Cardiac fibroblast (primary cell): ENCODE measurements at regions not wholly inside any gene's neighbourhood (a gene's known extent, or its start where the extent isn't known, plus 50 kb on each side); places are given as distances from the start of the nearest gene placed in this dataset.

Source experiments
- DNase-seq, 2 donors: peaks; one replicate each; pipeline versions ENCODE4 v3.0.0 to v3.0.0-alpha.2; 2010; ENCODE audit warnings: low read depth in 2 of 2
- H3K4me3 ChIP-seq, 2 donors: replicated peaks in 1 of 2; 1 replicate in 1 of 2; 2 replicates in 1 of 2; pipeline ENCODE4 v1.5.1; 2011; ENCODE audit warnings: low read depth in 2 of 2, low read length in 2 of 2, mild to moderate bottlenecking in 2 of 2, moderate library complexity in 1 of 2
- TF ChIP-seq, protein P1 (sequence below): IDR thresholded peaks from one replicate; pipeline ENCODE4 v1.5.1; 2011; ENCODE audit warnings: low read depth, mild to moderate bottlenecking, low read length, inconsistent platforms

- no peak overlapping the region for H3K4me3 ChIP-seq
- TF ChIP-seq, protein P1, sequence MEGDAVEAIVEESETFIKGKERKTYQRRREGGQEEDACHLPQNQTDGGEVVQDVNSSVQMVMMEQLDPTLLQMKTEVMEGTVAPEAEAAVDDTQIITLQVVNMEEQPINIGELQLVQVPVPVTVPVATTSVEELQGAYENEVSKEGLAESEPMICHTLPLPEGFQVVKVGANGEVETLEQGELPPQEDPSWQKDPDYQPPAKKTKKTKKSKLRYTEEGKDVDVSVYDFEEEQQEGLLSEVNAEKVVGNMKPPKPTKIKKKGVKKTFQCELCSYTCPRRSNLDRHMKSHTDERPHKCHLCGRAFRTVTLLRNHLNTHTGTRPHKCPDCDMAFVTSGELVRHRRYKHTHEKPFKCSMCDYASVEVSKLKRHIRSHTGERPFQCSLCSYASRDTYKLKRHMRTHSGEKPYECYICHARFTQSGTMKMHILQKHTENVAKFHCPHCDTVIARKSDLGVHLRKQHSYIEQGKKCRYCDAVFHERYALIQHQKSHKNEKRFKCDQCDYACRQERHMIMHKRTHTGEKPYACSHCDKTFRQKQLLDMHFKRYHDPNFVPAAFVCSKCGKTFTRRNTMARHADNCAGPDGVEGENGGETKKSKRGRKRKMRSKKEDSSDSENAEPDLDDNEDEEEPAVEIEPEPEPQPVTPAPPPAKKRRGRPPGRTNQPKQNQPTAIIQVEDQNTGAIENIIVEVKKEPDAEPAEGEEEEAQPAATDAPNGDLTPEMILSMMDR: no peak
- no peak for DNase-seq
Measured at GRCh38 chr12:24374452-24374851, 425.0 kb upstream of the SOX5 start.

DNA sequence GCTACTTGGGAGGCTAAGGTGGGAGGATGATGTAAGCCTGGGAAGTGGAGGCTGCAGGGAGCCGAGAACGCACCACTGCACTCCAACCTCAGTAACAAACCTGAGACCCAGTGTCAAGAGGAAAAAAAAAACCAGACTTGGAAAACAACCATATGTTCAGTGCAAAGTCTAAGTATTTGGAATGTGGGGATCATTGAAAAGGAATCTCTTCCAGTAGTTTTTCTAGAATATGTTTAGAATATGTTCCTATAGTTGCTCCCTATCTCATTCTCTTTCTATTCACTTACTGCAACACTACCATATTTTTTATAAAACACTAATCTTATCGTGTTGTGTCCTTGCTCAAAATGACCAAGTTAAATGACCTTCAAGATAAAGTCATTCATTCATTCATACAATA lies 423.5 kb upstream of the SOX5 start:
- H3K4me3 ChIP-seq: no peak overlapping the region
- DNase-seq: no peak
- TF ChIP-seq, protein P1: no peak

GRCh38 chr12:24366514-24366913 lies 417.0 kb upstream of the SOX5 start:
- H3K4me3 ChIP-seq: no peak overlapping the region
- TF ChIP-seq, protein P1: no peak
- DNase-seq: no peak

DNA sequence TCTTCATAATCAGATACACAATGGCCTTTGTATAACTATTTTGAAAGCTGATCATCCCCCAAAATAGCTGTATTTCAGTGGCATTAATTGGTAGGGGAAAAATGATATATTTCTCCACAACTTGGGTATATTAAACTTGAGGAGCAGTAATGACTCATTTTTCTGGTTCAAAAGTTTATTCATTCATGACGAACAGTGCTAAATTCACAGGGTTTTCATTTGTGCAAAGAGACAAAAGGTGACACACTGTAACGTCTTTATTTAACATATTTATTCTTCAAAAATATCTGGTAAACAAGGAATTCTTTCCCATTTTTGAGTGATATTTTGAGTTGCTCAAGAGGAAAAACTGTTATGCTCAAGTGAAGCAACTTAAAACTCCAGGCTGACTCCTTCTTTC lies 415.5 kb upstream of the SOX5 start:
- no peak overlapping the region for H3K4me3 ChIP-seq
- DNase-seq: no peak
- TF ChIP-seq, protein P1: no peak

GRCh38 chr12:24363177-24363754 lies 413.8 kb upstream of the SOX5 start:
- no peak overlapping the region for H3K4me3 ChIP-seq
- TF ChIP-seq, protein P1: no peak
- no peak for DNase-seq

DNA sequence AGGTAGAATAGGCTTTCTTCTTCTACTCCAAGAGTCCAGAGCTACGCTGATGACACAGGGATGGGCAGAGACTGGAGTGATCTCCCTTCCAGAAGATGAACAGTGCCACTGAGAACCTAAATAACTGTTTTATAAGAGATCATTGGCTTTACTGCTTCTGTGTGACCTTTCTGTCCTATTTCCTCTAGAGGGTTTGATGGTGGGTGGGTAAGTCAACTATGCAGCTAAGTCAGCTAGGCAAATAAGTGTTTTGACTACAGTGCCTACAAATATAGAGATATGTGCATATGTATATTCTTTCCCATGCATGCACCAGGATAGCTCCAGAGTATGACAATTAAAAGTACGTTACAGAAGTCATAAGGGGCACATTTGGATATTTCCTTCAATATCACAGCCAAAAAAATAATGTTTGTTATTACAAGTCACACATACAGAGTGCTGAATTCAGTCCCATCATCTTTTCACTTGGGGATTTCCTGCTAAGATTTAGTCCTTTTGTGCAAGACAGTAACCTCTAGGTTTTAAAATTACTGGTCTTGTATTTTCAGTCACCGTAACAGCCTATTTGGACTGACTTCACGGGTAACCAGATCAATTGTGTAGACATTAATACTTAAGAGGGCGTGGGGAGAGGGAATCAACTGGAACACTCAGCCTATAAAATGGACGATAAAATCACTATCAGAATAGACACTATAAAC lies 412.6 kb upstream of the SOX5 start:
- H3K4me3 ChIP-seq: no peak overlapping the region
- no peak for DNase-seq
- TF ChIP-seq, protein P1: no peak
